Pulmonary artery endothelial cell (primary cell): ENCODE measurements at regions not wholly inside any gene's neighbourhood (a gene's known extent, or its start where the extent isn't known, plus 50 kb on each side); places are given as distances from the start of the nearest gene placed in this dataset.
"Not testable (repeated sequence)": the region's sequence is repeated elsewhere in the genome, so short reads cannot be mapped to it uniquely, and the experiment has no call there.

Experiments used
- DNase-seq: peaks from one replicate; pipeline ENCODE4 v3.0.0-alpha.2; 2011; ENCODE audit warnings: low read depth, low spot score

- no peak for DNase-seq
Measured at GRCh38 chr16:59039066-59039720, 305.1 kb upstream of the GOT2 start.

GRCh38 chr16:59030923-59031485, 296.9 kb upstream of the GOT2 start:
- no peak for DNase-seq

- no peak for DNase-seq
Measured at GRCh38 chr16:59021751-59022150, 287.6 kb upstream of the GOT2 start.

DNA sequence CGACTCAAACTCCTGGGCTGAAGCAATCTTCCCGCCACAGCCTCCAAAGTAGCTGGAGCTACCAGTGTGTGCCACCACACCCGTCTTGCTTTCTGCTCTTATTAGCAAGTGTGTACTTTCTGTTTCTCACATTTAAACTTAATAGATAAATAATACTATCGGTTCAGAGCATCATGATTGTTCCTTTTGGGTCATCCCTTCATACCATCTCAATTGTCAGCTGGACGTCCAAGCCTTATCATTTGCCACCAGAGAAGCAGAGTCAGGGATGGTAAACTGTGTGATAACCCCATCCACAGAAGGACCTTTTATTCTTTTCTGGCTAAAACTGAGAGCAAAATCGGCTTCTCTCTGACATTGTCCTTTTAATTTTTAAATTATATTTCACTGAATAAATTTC, 279.8 kb upstream of the GOT2 start:
- DNase-seq, result no peak

DNA sequence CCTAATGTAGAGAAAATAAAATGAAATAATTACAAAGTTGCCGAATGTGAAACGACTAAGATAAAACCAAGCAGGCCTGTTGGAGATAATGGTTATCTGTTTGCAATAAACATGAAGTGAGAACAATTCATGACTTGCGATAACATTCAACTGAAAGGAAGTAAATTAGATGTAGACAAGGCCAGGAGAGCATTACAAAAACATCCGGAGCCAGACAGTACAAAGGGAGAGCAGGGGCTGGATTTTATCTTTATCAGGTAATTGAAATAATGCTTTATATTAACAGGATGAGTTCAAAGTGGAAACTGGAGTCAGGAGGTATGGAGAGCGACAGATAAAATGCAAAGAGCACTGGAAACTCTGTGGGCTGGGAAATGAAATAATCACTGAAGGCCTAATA, 265.6 kb upstream of the GOT2 start:
- DNase-seq, result no peak

GRCh38 chr16:58992755-58993154, 258.6 kb upstream of the GOT2 start:
- not testable (repeated sequence) for DNase-seq

GRCh38 chr16:58983181-58983965, 249.3 kb upstream of the GOT2 start:
- not testable (repeated sequence) for DNase-seq

DNA sequence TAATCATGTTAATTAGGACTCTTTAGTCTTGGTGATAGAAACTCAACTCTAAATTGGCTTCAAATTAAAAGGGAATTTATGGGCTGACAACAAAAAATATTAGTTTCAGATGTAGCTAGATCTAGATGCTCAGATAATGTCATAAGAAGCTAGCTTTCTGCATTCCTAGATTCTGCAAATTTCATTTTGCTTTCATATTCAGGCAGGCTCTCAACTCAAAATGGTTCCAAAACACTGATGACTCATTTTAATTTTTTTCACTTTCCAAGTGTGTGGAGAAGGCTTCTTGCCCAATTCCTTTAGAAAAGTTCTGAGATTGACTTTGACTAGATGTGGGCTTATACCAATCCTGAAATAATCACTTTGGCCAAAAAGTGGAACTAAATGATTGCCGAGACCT, 236.7 kb upstream of the GOT2 start:
- DNase-seq, result no peak

DNA sequence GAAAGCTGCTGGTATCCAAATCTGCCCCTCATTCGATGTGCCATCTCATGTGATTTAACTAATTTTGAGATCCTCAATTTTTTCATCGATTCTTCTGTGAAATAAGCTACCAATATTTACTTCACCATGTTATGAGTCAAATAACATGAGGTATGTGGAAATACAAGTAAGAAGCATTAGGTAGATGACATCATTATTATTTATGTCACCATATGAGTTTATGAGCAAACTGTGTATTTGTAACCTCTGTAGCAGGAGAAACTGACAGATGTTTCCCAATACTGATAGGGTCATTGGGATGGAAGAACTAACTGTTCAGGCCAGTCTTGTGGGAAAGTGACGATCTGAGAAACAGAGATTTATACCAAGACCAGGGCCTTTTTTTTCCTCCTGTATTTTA, 229.4 kb upstream of the GOT2 start:
- no peak for DNase-seq

- no peak for DNase-seq
Measured at GRCh38 chr16:58962811-58963210, 228.7 kb upstream of the GOT2 start.

GRCh38 chr16:58960484-58960883, 226.4 kb upstream of the GOT2 start:
- DNase-seq, result no peak

DNA sequence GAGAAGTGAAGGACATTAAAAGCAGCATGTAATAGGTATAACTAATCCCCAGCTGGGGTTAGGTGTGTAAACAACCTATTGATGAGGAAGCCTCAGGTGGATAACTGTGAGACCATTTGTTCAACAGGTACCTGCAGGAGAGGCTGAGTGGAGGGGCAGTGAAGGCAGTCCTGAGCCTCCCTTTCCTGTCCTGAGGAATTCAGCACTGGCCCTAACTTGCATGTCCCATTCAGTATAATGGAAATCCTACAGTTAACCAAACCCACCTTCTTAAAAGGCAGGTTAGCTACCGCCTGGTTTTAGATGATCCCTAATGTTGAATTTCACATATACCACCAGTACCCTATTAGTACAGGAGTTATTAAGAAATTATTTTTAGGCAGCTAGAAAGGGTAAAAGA, 225.9 kb upstream of the GOT2 start:
- DNase-seq, result no peak

- DNase-seq, result no peak
Measured at GRCh38 chr16:58958749-58959148, 224.6 kb upstream of the GOT2 start.

- DNase-seq, result no peak
Measured at GRCh38 chr16:58948244-58948643, 214.1 kb upstream of the GOT2 start.

DNA sequence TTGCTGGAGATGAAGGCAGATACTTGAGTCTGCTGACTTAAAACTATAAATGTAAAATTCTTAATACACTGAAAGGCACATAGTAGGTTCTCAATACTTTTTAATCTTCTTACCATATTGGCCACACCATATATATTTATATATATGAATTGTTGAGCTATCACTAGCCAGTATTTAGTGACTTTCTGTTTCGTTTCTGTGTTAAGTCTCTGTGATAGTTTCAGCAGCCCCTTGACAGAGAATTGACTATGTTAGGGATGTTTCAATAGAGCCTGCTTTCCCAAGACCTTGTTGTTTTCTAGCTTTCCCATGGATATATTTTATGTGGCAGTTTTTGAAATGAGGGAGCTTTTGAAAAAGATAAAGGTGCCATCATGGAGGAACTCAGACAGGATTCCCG, 206.5 kb upstream of the GOT2 start:
- DNase-seq, result no peak

- no peak for DNase-seq
Measured at GRCh38 chr16:58938811-58939210, 204.7 kb upstream of the GOT2 start.

DNA sequence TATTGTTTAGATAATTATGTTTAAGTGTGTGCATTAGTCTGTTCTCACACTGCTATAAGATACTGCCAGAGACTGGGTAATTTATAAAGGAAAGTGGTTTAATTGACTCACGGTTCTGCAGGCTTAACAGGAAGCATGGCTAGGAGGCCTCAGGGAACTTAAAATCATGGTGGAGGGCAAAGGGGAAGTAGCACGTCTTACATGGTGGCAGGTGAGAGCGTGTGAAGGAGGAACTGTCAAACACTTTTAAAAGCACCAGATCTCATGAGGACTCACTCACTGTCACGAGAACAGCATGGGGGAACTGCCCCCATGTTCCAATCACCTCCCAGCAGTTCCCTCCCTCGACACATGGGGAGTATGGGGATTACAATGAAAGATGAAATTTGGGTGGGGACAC, 203.5 kb upstream of the GOT2 start:
- no peak for DNase-seq

GRCh38 chr16:58933186-58933585, 199.1 kb upstream of the GOT2 start:
- DNase-seq, result no peak

GRCh38 chr16:58931436-58931835, 197.3 kb upstream of the GOT2 start:
- DNase-seq, result no peak

GRCh38 chr16:58923094-58923493, 189.0 kb upstream of the GOT2 start:
- no peak for DNase-seq

GRCh38 chr16:58913456-58913855, 179.3 kb upstream of the GOT2 start:
- DNase-seq, result no peak

GRCh38 chr16:58912571-58912970, 178.5 kb upstream of the GOT2 start:
- no peak for DNase-seq
